ENCODE measurements at regions not wholly inside any gene's neighbourhood (a gene's known extent, or its start where the extent isn't known, plus 50 kb on each side); places are given as distances from the start of the nearest gene placed in this dataset.

DNA sequence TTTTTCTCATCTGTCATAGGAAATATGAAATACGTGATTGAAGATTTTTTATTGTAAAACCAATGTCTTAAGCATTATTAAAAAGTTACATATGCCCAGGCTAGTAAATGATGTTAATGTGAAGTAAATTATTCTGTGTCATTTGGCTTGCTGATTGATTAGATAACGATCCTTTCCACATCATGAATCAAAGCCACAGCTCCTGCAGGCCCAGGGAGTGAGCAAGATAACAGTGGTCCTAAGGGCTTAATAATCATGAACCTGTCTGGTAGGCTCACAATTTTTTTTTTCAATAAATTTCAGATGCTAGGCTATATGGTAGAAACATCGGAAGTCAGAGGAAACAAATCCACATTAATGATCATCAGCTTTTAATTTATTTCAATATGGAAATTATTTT is 269.0 kb upstream of the SLC10A2 start:
- TF ChIP-seq, protein P1, sequence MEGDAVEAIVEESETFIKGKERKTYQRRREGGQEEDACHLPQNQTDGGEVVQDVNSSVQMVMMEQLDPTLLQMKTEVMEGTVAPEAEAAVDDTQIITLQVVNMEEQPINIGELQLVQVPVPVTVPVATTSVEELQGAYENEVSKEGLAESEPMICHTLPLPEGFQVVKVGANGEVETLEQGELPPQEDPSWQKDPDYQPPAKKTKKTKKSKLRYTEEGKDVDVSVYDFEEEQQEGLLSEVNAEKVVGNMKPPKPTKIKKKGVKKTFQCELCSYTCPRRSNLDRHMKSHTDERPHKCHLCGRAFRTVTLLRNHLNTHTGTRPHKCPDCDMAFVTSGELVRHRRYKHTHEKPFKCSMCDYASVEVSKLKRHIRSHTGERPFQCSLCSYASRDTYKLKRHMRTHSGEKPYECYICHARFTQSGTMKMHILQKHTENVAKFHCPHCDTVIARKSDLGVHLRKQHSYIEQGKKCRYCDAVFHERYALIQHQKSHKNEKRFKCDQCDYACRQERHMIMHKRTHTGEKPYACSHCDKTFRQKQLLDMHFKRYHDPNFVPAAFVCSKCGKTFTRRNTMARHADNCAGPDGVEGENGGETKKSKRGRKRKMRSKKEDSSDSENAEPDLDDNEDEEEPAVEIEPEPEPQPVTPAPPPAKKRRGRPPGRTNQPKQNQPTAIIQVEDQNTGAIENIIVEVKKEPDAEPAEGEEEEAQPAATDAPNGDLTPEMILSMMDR (conservative IDR thresholded peaks at IDR 0.05; ENCODE audit: low read depth, low read length), result no peak
- TF ChIP-seq MXI1 (IDR thresholded peaks at IDR 0.05; ENCODE audit: borderline replicate concordance, low read depth, low read length), result no peak
- TF ChIP-seq, protein P2, sequence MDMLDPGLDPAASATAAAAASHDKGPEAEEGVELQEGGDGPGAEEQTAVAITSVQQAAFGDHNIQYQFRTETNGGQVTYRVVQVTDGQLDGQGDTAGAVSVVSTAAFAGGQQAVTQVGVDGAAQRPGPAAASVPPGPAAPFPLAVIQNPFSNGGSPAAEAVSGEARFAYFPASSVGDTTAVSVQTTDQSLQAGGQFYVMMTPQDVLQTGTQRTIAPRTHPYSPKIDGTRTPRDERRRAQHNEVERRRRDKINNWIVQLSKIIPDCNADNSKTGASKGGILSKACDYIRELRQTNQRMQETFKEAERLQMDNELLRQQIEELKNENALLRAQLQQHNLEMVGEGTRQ (IDR thresholded peaks at IDR 0.05; ENCODE audit: low read depth, low read length), result no peak
- TF ChIP-seq POLR2A (IDR thresholded peaks at IDR 0.05; ENCODE audit: low read depth, low read length), result no peak
- TF ChIP-seq RAD21 (IDR thresholded peaks at IDR 0.05; ENCODE audit: low read length), result no peak
- TF ChIP-seq BHLHE40 (IDR thresholded peaks at IDR 0.05; ENCODE audit: low read depth, low read length), result no peak
- TF ChIP-seq SMC3 (IDR thresholded peaks at IDR 0.05; ENCODE audit: low read depth, low read length), result no peak
- TF ChIP-seq, protein P3, sequence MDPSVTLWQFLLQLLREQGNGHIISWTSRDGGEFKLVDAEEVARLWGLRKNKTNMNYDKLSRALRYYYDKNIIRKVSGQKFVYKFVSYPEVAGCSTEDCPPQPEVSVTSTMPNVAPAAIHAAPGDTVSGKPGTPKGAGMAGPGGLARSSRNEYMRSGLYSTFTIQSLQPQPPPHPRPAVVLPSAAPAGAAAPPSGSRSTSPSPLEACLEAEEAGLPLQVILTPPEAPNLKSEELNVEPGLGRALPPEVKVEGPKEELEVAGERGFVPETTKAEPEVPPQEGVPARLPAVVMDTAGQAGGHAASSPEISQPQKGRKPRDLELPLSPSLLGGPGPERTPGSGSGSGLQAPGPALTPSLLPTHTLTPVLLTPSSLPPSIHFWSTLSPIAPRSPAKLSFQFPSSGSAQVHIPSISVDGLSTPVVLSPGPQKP (IDR thresholded peaks at IDR 0.05; ENCODE audit: borderline replicate concordance, low read depth, low read length), result no peak
- no peak for TF ChIP-seq NFE2L2 (IDR thresholded peaks at IDR 0.05; ENCODE audit: low read depth, low read length)
- no peak for TF ChIP-seq CEBPB (IDR thresholded peaks at IDR 0.05; ENCODE audit: low read depth, low read length)
- no peak for TF ChIP-seq MAZ (IDR thresholded peaks at IDR 0.05; ENCODE audit: borderline replicate concordance, low read depth, low read length)
- no peak for TF ChIP-seq FOS (IDR thresholded peaks at IDR 0.05; ENCODE audit: low read depth, low read length)
- no peak for TF ChIP-seq RCOR1 (IDR thresholded peaks at IDR 0.05; ENCODE audit: insufficient replicate concordance, low read length)

Data from IMR-90 (cell line).